Endometrial microvascular endothelial cells (primary cell): ENCODE measurements at regions not wholly inside any gene's neighbourhood (a gene's known extent, or its start where the extent isn't known, plus 50 kb on each side); places are given as distances from the start of the nearest gene placed in this dataset.
"Not testable (repeated sequence)": the region's sequence is repeated elsewhere in the genome, so short reads cannot be mapped to it uniquely, and the experiment has no call there.

Experiments
- in situ Hi-C: cut with HindIII; loops from 2 replicates; pipeline ENCODE4 v1.10.0; 2017; ENCODE audit warnings: low sequenced_read_pairs, low pct_unique_long_range_greater_than_20kb; ENCODE audit errors: inconsistent ontology term

- in situ Hi-C loops, result no loop called here
Measured at GRCh38 chr6:134389658-134390057, 71.7 kb upstream of the SGK1 start.

GRCh38 chr6:134389129-134389528 is 71.2 kb upstream of the SGK1 start:
- in situ Hi-C loops, result no loop called here

GRCh38 chr6:134386482-134386881 is 68.6 kb upstream of the SGK1 start:
- in situ Hi-C loops, result not testable (repeated sequence)

- in situ Hi-C loops, result no loop called here
Measured at GRCh38 chr6:134381959-134382358, 64.0 kb upstream of the SGK1 start.

- in situ Hi-C loops, result no loop called here
Measured at GRCh38 chr6:134379599-134379998, 61.7 kb upstream of the SGK1 start.

- in situ Hi-C loops, result no loop called here
Measured at GRCh38 chr6:134379076-134379475, 61.2 kb upstream of the SGK1 start.

- in situ Hi-C loops, result no loop called here
Measured at GRCh38 chr6:134378426-134378825, 60.5 kb upstream of the SGK1 start.

GRCh38 chr6:134376785-134377184 is 58.9 kb upstream of the SGK1 start:
- in situ Hi-C loops, result no loop called here

GRCh38 chr6:134375220-134375580 is 57.3 kb upstream of the SGK1 start:
- in situ Hi-C loops, result no loop called here

GRCh38 chr6:134374491-134375219 is 56.7 kb upstream of the SGK1 start:
- in situ Hi-C loops, result no loop called here

GRCh38 chr6:134373993-134374392 is 56.1 kb upstream of the SGK1 start:
- in situ Hi-C loops, result no loop called here

GRCh38 chr6:134373282-134373922 is 55.5 kb upstream of the SGK1 start:
- in situ Hi-C loops, result no loop called here

GRCh38 chr6:134372603-134373281 is 54.8 kb upstream of the SGK1 start:
- in situ Hi-C loops, result no loop called here

- in situ Hi-C loops, result no loop called here
Measured at GRCh38 chr6:134368670-134369069, 50.8 kb upstream of the SGK1 start.
